HEK293 (cell line): ENCODE measurements at regions not wholly inside any gene's neighbourhood (a gene's known extent, or its start where the extent isn't known, plus 50 kb on each side); places are given as distances from the start of the nearest gene placed in this dataset.

ENCODE experiments used
- CTCF ChIA-PET: fragments of 350-600 bp; formaldehyde crosslinking; extraction: SDS; loops from one replicate; lab custom pipeline; 2021; ENCODE audit warnings: antibody characterized with exemption; lab: Yijun Ruan, JAX
- POLR2A ChIA-PET: fragments of 300-600 bp; formaldehyde crosslinking; extraction: SDS; loops from one replicate; lab custom pipeline; 2020; ENCODE audit warnings: antibody characterized with exemption, inconsistent platforms; lab: Yijun Ruan, JAX
- H3K27ac ChIP-seq: fragments of 200-500 bp; sonication (Bioruptor generic); 2 replicates; pipeline ENCODE4 v1.5.1; 2014; ENCODE audit warnings: low read depth, low read length, control low read depth, inconsistent platforms; ENCODE audit errors: extremely low read depth
- H3K36me3 ChIP-seq, 2 experiments: fragments of 200-500 bp in 1 of 2; sonication (Bioruptor generic) in 1 of 2; 1 replicate in 1 of 2; 2 replicates in 1 of 2; pipeline ENCODE4 v1.5.1; 2014 to 2017; ENCODE audit warnings: inconsistent platforms in 2 of 2, low read length in 2 of 2; ENCODE audit not compliant: control insufficient read depth in 2 of 2, insufficient read depth in 1 of 2
- H3K4me1 ChIP-seq: fragments of 200-500 bp; sonication (Bioruptor generic); 2 replicates; pipeline ENCODE4 v1.5.1; 2014; ENCODE audit warnings: mild to moderate bottlenecking, low read length, inconsistent platforms; ENCODE audit not compliant: control insufficient read depth, insufficient read depth
- H3K4me3 ChIP-seq: 2 replicates; pipeline ENCODE4 v1.5.1; 2011; ENCODE audit warnings: low read depth, mild to moderate bottlenecking, control low read depth, low read length, moderate library complexity
- H3K9me3 ChIP-seq: fragments of 200-500 bp; sonication (Bioruptor generic); 2 replicates; pipeline ENCODE4 v1.5.1; 2014; ENCODE audit warnings: low read depth, low read length, inconsistent platforms; ENCODE audit not compliant: control insufficient read depth, insufficient read depth
- BCL11B ChIP-seq: fragments of 450-650 bp; formaldehyde crosslinking; IDR thresholded peaks from 2 replicates; pipeline ENCODE4 v1.5.1; 2016; ENCODE audit warnings: low read depth, missing biosample characterization, missing genetic modification characterization
- GLIS2 ChIP-seq: fragments of 450-650 bp; formaldehyde crosslinking; IDR thresholded peaks from 2 replicates; pipeline ENCODE4 v1.5.1; 2016; ENCODE audit warnings: missing biosample characterization, missing genetic modification characterization
- KLF10 ChIP-seq: fragments of 450-650 bp; IDR thresholded peaks from 2 replicates; pipeline ENCODE4 v1.5.1; 2018; ENCODE audit warnings: missing biosample characterization, mild to moderate bottlenecking, missing genetic modification characterization
- MEIS1 ChIP-seq: sonication (generic); formaldehyde crosslinking; IDR thresholded peaks from 2 replicates; pipeline ENCODE4 v1.8.1; 2022; ENCODE audit warnings: missing genetic modification reagents, mild to moderate bottlenecking, borderline replicate concordance
- MYNN ChIP-seq: fragments of 450-650 bp; formaldehyde crosslinking; IDR thresholded peaks from 2 replicates; pipeline ENCODE4 v1.5.1; 2016; ENCODE audit warnings: missing biosample characterization, missing genetic modification characterization, borderline replicate concordance
- MZF1 ChIP-seq: fragments of 450-650 bp; formaldehyde crosslinking; IDR thresholded peaks from 2 replicates; pipeline ENCODE4 v1.5.1; 2017; ENCODE audit warnings: missing biosample characterization, missing genetic modification characterization, borderline replicate concordance
- OSR2 ChIP-seq: fragments of 450-650 bp; formaldehyde crosslinking; IDR thresholded peaks from 2 replicates; pipeline ENCODE4 v1.5.1; 2016; ENCODE audit warnings: missing biosample characterization, missing genetic modification characterization
- SETDB1 ChIP-seq: IDR thresholded peaks from one replicate; pipeline ENCODE4 v1.6.1; 2017; ENCODE audit warnings: mild to moderate bottlenecking, low read length, moderate library complexity, mixed read lengths; ENCODE audit not compliant: insufficient read length
- ZBTB20 ChIP-seq: fragments of 450-650 bp; formaldehyde crosslinking; IDR thresholded peaks from 2 replicates; pipeline ENCODE4 v1.5.1; 2016; ENCODE audit warnings: missing biosample characterization, missing genetic modification characterization
- ZBTB8A ChIP-seq: fragments of 450-650 bp; formaldehyde crosslinking; IDR thresholded peaks from 2 replicates; pipeline ENCODE4 v1.5.1; 2016; ENCODE audit warnings: missing biosample characterization, missing genetic modification characterization
- ZNF18 ChIP-seq: fragments of 450-650 bp; formaldehyde crosslinking; IDR thresholded peaks from 2 replicates; pipeline ENCODE4 v1.5.1; 2016; ENCODE audit warnings: missing biosample characterization, missing genetic modification characterization
- ZNF223 ChIP-seq: fragments of 450-650 bp; formaldehyde crosslinking; IDR thresholded peaks from 2 replicates; pipeline ENCODE4 v1.5.1; 2016; ENCODE audit warnings: missing biosample characterization, missing genetic modification characterization
- ZNF23 ChIP-seq: fragments of 450-650 bp; formaldehyde crosslinking; IDR thresholded peaks from 2 replicates; pipeline ENCODE4 v1.5.1; 2016; ENCODE audit warnings: missing biosample characterization, missing genetic modification characterization, borderline replicate concordance
- ZNF280C ChIP-seq: fragments of 450-650 bp; formaldehyde crosslinking; IDR thresholded peaks from 2 replicates; pipeline ENCODE4 v1.5.1; 2016; ENCODE audit warnings: missing biosample characterization, missing genetic modification characterization
- ZNF341 ChIP-seq: fragments of 450-650 bp; formaldehyde crosslinking; IDR thresholded peaks from 2 replicates; pipeline ENCODE4; 2016; ENCODE audit warnings: low read depth, missing biosample characterization, missing genetic modification characterization
- ZNF350 ChIP-seq: fragments of 450-650 bp; formaldehyde crosslinking; IDR thresholded peaks from 2 replicates; pipeline ENCODE4 v1.5.0; 2017; ENCODE audit warnings: missing biosample characterization, mild to moderate bottlenecking, missing genetic modification characterization
- ZNF501 ChIP-seq: fragments of 450-650 bp; formaldehyde crosslinking; IDR thresholded peaks from 2 replicates; pipeline ENCODE4 v1.5.1; 2016; ENCODE audit warnings: missing biosample characterization, missing genetic modification characterization
- ZNF555 ChIP-seq: fragments of 450-650 bp; formaldehyde crosslinking; conservative IDR thresholded peaks from 2 replicates; pipeline ENCODE4 v1.5.1; 2017; ENCODE audit warnings: missing biosample characterization, mild to moderate bottlenecking, missing genetic modification characterization, inconsistent platforms
- ZNF571 ChIP-seq: fragments of 450-650 bp; formaldehyde crosslinking; IDR thresholded peaks from 2 replicates; pipeline ENCODE4 v1.5.0; 2017; ENCODE audit warnings: missing biosample characterization, missing genetic modification characterization
- ZNF707 ChIP-seq: fragments of 450-650 bp; formaldehyde crosslinking; IDR thresholded peaks from 2 replicates; pipeline ENCODE4 v1.5.1; 2016; ENCODE audit warnings: missing biosample characterization, missing genetic modification characterization
- ZNF837 ChIP-seq: fragments of 450-650 bp; formaldehyde crosslinking; IDR thresholded peaks from 2 replicates; pipeline ENCODE4 v1.5.1; 2016; ENCODE audit warnings: missing biosample characterization, missing genetic modification characterization
- ZXDB ChIP-seq: fragments of 450-650 bp; formaldehyde crosslinking; IDR thresholded peaks from 2 replicates; pipeline ENCODE4 v1.5.1; 2016; ENCODE audit warnings: missing biosample characterization, missing genetic modification characterization
- TF ChIP-seq, protein P1 (sequence below): fragments of 450-650 bp; formaldehyde crosslinking; IDR thresholded peaks from 2 replicates; pipeline ENCODE4 v1.5.1; 2016; ENCODE audit warnings: missing biosample characterization, missing genetic modification characterization

DNA sequence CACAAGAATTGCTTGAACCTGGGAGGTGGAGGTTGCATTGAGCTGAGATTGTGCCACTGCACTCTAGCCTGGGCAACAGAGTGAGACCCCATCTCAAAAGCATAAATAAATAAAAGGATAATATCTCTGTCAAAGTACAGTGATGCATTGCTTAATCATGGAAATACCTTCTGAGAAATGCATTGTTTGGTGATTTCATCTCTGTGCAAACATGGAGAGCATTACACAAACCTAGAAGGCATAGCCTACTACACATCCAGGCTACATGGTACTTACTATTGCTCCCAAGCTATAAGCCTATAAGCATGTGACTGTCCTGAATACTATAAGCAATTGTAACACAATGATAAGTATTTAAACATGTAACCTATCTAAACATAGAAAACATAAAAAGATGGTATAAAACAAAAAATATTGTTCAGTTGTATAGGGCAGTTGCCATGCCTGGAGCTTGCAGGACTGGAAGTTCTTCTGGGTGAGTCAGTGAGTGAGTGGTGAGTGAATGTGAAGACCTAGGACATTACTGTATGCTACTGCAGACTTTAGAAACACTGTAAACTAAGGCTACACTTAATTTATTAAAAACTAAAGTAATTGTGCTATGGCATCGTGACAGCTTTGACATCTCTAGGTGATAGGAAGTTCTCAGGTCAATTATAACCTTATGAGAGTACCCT lies 93.6 kb upstream of the SNRPN start:
- H3K36me3 ChIP-seq = no peaks in the 10 kb centered on the region
- no peak overlapping the region for H3K4me3 ChIP-seq
- H3K9me3 ChIP-seq = no peaks in the 10 kb centered on the region
- ChIA-PET POLR2A (no interaction called here), CTCF (no interaction called here)
- no peaks in the 10 kb centered on the region for H3K4me1 ChIP-seq
- TF ChIP-seq BCL11B (tag by site-specific recombination) (no peak), ZXDB (no peak), ZNF837 (tag by site-specific recombination) (no peak), GLIS2 (tag by site-specific recombination) (no peak), ZNF23 (tag by site-specific recombination) (no peak), ZNF707 (tag by site-specific recombination) (no peak)
- no peak overlapping the region for H3K27ac ChIP-seq

DNA sequence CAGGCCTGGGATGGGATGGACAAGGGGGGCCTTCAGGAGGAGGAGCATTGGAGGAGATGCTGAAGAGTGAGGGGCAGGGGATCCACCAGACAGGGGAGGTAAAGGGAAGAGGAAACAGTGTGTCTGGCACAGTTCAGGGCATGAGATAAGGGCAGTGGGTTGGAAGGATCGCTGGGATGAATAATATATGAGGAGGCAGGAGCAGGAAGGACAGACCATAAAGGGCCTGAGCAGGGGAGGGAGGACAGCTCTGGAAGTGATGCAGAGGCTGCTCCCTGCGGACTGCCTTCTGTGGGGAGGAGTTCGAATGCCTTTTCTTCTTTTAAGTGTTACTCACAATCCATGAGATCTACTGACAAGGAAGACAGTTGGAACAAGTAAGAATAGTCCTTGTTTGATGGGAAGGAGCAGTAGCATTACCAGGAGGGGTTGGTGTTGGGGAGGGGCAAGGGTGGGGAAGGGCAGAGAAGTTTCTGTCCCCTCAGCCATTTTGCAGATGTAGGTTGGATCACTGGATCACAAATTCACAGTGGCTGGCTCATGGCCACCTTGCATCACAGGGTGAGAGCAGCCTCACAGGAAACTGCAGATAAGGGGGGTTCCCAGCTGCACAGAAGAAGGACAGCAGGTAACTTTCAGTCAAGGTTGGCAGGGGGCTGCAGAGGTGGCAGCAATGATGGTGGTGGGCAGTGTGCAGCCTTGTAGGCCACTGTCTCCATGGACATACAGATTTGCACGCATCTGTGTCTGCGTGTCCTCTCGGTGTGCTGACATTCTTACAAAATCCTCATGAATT lies 91.9 kb upstream of the SNRPN start:
- no peak overlapping the region for H3K4me3 ChIP-seq
- ChIA-PET CTCF (no interaction called here), POLR2A (no interaction called here)
- H3K4me1 ChIP-seq = no peaks in the 10 kb centered on the region
- H3K27ac ChIP-seq = no peak overlapping the region
- no peaks in the 10 kb centered on the region for H3K9me3 ChIP-seq
- no peak for TF ChIP-seq OSR2 (tag by site-specific recombination)
- TF ChIP-seq MZF1 = no peak
- no peak for TF ChIP-seq ZNF350 (tag by site-specific recombination)
- TF ChIP-seq ZNF571 (tag by site-specific recombination) = no peak
- TF ChIP-seq KLF10 (tag by site-specific recombination) = no peak
- no peak for TF ChIP-seq ZNF501
- TF ChIP-seq MEIS1 (CRISPR knock-in tag) = no peak
- TF ChIP-seq, protein P1, sequence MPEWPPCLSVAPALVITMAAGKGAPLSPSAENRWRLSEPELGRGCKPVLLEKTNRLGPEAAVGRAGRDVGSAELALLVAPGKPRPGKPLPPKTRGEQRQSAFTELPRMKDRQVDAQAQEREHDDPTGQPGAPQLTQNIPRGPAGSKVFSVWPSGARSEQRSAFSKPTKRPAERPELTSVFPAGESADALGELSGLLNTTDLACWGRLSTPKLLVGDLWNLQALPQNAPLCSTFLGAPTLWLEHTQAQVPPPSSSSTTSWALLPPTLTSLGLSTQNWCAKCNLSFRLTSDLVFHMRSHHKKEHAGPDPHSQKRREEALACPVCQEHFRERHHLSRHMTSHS = no peak
- no peak for TF ChIP-seq ZNF280C (tag by site-specific recombination)
- no peak for TF ChIP-seq ZBTB20
- no peak for TF ChIP-seq MYNN
- no peak for TF ChIP-seq ZBTB8A (tag by site-specific recombination)
- no peak for TF ChIP-seq ZNF223 (tag by site-specific recombination)
- no peak for TF ChIP-seq ZNF18 (tag by site-specific recombination)
- TF ChIP-seq ZNF555 (tag by site-specific recombination) = no peak
- no peak for TF ChIP-seq ZNF341 (tag by site-specific recombination)
- TF ChIP-seq SETDB1 = no peak
- H3K36me3 ChIP-seq = no peaks in the 10 kb centered on the region
